Astrocyte of the cerebellum (primary cell): ENCODE measurements at regions not wholly inside any gene's neighbourhood (a gene's known extent, or its start where the extent isn't known, plus 50 kb on each side); places are given as distances from the start of the nearest gene placed in this dataset.

ENCODE experiments used
- DNase-seq: peaks from one replicate; pipeline ENCODE4 v3.0.0-alpha.2; 2011; ENCODE audit warnings: low read depth
- H3K4me3 ChIP-seq: 2 replicates; pipeline ENCODE4 v1.5.1; 2011; ENCODE audit warnings: mild to moderate bottlenecking, low read depth, low read length, moderate library complexity
- in situ Hi-C: cut with HindIII; loops from 2 replicates; pipeline ENCODE4 v1.10.0; 2017; ENCODE audit warnings: low sequenced_read_pairs
- TF ChIP-seq, protein P1 (sequence below): IDR thresholded peaks from 2 replicates; pipeline ENCODE4 v1.5.1; 2012; ENCODE audit warnings: low read length, low read depth, moderate library complexity, mild to moderate bottlenecking; ENCODE audit errors: missing control alignments

DNA sequence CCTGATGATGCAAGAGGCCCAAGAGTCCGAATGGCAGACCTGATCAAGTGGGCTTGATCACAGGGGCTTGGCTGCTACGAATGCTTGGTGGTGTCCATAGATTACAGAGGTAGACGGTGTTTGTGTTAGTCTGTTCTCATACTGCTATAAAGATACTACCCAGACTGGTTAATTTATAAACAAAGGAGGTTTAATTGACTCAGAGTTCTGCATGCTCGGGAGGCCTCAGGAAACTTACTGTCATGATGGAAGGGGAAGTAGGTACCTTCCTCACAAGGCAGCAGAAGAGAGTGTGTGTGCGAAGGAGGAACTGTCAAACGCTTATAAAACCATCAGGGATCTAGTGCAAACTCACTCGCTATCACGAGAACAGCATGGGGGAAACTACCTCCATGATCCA is 268.9 kb upstream of the KLF6 start:
- H3K4me3 ChIP-seq, result no peak overlapping the region
- TF ChIP-seq, protein P1, sequence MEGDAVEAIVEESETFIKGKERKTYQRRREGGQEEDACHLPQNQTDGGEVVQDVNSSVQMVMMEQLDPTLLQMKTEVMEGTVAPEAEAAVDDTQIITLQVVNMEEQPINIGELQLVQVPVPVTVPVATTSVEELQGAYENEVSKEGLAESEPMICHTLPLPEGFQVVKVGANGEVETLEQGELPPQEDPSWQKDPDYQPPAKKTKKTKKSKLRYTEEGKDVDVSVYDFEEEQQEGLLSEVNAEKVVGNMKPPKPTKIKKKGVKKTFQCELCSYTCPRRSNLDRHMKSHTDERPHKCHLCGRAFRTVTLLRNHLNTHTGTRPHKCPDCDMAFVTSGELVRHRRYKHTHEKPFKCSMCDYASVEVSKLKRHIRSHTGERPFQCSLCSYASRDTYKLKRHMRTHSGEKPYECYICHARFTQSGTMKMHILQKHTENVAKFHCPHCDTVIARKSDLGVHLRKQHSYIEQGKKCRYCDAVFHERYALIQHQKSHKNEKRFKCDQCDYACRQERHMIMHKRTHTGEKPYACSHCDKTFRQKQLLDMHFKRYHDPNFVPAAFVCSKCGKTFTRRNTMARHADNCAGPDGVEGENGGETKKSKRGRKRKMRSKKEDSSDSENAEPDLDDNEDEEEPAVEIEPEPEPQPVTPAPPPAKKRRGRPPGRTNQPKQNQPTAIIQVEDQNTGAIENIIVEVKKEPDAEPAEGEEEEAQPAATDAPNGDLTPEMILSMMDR, result no peak
- no peak for DNase-seq
- in situ Hi-C loops, result no loop called here

DNA sequence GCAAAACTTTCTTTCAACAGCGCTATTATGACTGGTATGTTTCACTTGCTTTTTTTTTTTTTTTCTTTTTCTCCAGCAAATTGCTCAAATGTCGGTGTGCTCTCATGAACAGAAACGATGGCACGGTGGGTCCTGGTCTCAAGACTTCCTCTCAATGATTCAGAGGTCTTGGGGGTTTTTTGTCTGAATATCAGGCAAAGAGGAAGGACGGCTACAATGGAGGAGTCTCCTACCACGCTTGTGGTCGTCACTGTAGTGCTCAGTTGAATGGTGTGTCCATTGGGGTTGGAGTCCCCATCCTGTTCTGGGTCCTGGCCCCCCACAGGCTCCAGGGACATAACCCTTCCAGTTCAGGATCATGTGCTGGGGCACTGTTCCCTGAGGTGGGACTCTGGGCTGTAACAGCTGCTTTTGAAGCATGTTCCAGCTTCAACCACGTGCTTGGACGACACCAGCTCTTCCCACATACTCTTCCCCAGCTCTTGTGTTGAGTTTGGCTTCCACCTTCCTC is 266.7 kb upstream of the KLF6 start:
- DNase-seq, result no peak
- in situ Hi-C loops, result no loop called here
- no peak overlapping the region for H3K4me3 ChIP-seq
- TF ChIP-seq, protein P1, result no peak

DNA sequence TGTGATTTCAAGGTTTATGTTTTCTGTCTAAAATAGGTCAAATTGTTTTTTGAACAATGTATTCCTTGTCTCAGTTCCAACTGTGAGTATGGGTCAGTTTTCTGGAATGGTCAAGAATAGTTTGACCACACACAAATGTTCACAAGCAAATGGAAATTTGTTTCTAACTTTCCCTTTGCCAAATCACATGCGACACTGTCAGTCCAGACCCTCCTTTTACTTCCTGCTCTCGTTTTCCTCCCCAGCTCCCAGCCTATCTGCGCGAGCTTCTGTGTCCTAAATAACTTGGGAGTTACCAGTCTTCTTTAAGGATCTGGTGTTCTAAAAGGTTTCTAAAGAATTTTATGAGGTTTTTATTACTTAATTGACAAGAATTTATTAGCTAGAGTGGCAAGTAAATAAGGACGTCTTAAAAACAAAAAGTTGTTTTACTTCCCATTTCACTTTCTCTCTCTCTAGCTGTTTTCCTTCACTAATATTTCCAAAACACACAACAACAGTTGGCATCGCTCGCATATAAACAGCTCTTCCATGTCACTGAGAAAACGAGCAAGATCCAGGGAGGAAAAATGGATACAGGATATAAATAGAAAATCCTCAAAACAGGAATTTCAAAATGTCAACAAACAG is 266.1 kb upstream of the KLF6 start:
- TF ChIP-seq, protein P1, result no peak
- in situ Hi-C loops, result no loop called here
- no peak overlapping the region for H3K4me3 ChIP-seq
- DNase-seq, result no peak

DNA sequence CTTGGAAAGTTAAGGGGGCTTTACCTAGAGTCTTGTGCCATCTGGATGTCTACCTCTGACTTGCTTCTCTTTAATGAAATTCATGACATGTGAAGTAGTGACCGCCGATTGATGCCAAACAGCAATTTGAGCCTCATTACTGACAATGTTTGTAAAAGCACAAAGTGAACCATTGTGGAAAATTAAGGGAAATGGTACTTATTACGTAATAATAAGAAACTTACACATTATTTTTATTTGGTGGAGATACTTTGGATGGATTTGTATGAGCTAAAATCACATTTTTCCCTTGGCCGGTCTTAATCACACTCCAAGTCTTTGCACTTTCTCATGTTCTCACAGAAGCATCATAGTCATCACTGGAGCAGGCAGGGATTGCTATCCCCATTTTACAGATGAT is 265.1 kb upstream of the KLF6 start:
- in situ Hi-C loops, result no loop called here
- no peak overlapping the region for H3K4me3 ChIP-seq
- TF ChIP-seq, protein P1, result no peak
- DNase-seq, result no peak

DNA sequence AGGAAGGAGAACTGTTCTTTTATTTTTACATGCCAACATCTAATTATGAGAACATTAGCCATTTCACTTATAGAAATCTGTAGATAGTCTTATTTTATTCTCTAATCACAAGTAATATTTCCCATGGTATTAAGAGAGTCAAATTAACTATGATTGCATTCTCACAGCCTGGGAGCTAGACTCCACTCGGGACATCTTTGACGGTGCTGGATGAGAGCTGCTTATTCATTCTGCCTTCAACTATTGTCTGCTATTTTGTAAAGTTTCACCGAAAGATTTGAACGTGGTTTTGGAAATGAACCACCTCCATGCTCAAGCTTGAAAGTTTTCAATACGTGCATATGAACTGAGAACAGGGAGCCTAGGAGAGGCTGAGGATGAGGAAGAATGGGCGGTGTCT is 264.3 kb upstream of the KLF6 start:
- H3K4me3 ChIP-seq, result no peak overlapping the region
- in situ Hi-C loops, result loop anchor here (5.0 kb wide), 1 partner anchor 58 kb away; no protein-coding TSS in a partner anchor
- TF ChIP-seq, protein P1, result no peak
- no peak for DNase-seq

DNA sequence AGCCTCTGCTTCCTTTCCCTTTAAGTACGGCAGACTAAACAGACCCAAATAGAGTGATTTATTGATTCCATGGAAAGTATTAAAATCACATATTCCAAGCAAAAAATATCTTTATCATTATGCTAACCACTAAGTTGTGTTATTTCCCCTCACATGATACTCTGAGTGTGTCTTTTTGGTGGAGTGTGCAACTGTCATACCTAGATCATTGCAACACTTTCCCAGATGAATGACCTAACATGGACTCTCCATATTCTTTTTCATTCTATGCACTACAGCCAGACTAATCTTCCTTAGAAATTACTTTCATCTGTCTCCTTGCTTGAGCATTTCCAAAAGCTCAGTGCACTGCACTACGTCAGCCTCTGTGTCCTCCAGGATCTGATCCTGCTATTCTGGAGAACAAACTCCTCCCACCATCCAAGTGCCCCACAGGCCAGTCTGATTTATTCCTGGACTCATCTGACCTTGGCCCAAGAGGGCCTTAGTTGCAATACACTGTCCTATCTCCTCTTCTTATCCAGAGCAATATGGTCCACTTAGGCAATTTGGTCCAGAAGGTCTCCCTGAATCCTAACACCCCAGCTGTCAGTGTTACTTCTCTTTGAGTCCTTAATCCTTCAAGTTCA is 263.3 kb upstream of the KLF6 start:
- in situ Hi-C loops, result loop anchor here (5.0 kb wide), 1 partner anchor 59 kb away; no protein-coding TSS in a partner anchor
- TF ChIP-seq, protein P1, result no peak
- DNase-seq, result no peak
- H3K4me3 ChIP-seq, result no peak overlapping the region
